Skin epidermis (tissue), 12 donors: ENCODE measurements at regions not wholly inside any gene's neighbourhood (a gene's known extent, or its start where the extent isn't known, plus 50 kb on each side); places are given as distances from the start of the nearest gene placed in this dataset.

Experiments used
- H3K27ac ChIP-seq, 21 experiments: fragments of 200-600 bp; sonication (generic) in 11 of 21; one replicate each; pipeline ENCODE4 v1.5.0; 2020; ENCODE audit warnings: mild to moderate bottlenecking in 3 of 21, inconsistent platforms in 2 of 21, moderate library complexity in 2 of 21
- H3K4me3 ChIP-seq, 7 experiments: fragments of 200-600 bp; sonication (generic) in 2 of 7; one replicate each; pipeline ENCODE4 v1.5.0; 2020; ENCODE audit warnings: inconsistent platforms in 2 of 7, mild to moderate bottlenecking in 2 of 7, moderate library complexity in 1 of 7

DNA sequence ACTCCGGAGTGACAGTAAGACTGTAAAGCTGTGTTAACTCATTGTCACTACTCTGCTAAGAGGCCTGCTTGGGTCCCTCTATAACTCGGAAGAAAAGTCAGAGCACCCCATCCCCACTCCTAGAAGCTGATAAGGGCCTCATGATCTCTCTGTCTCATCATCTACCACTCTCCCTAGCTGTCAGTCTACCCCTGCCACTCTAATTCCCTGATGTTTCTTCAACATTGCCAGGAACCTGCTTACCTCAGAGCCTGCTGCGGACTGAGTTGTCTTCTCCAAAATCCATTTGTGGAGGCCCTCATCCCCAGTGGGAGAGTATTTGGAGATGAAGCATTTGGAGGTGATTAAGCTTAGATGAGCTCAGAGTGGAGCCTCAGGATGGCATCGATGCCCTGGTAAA, 1092.2 kb downstream of the TBC1D22A start:
- Histone ChIP-seq H3K4me3 (no peak overlapping the region), H3K27ac (peak overlapping the region in 2 of 21 experiments; percentile 39 to 65)

DNA sequence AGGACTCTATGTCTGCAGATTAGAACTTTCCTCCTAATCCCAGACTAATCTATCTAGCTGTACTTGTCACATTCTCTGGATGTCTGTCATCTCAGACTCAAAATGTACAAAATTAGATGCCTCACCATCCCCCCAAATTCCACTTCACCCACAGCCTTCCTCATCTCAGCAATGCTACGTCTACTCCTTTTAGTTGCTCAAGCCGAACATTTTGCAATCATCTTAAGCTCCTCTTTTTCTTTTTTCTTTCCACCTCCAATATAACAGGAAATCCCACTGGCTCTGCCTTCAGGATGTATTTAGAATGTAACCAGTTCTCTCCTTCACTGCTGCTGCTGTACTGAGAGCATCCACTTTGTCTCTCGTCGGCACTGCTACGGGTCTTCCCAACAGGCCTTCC, 1091.8 kb downstream of the TBC1D22A start:
- H3K27ac ChIP-seq: peak overlapping the region in 2 of 21 experiments; percentile 39 to 65
- no peak overlapping the region for H3K4me3 ChIP-seq

DNA sequence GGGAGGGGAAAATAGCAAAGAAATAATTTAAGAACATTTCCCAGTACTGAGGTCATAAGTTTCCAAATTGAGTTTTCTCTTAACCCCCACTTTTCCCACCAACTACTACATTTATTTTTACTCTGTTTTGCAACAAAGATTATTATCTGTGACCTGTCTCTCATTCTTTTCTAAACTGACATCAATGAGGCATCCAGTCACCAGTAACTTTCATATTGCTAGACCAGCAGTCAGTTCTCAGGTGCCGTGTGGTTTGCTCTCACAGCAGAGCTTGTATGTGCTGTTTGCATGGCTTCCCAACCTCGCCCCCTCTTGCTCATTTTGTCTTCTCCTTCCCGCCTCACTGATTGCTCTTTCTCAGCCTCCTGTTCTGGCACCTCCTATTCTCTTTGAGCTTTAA, 1091.3 kb downstream of the TBC1D22A start:
- Histone ChIP-seq H3K4me3 (no peak overlapping the region), H3K27ac (no peak overlapping the region)

DNA sequence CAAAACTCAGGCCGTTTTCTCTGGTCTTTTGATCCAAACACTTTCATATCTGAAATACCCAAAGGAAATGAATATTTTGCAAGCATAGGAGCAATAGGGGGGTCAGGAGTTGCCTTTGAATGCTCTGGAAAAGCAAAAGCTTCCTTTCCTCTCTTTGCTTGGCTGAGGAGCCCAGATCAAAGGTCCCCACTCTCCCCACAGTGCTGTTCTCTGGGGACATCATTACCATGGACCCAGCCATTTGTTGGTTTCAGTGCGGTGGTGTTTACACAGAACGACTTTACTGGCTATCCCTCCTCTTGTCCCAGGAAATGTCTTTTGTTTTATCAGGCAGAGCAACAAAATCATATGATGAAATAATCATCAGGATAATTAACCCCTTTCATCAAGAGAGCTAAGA, 1089.1 kb downstream of the TBC1D22A start:
- no peak overlapping the region for H3K4me3 ChIP-seq
- H3K27ac ChIP-seq: peak overlapping the region in 1 of 21 experiments; percentile 18

DNA sequence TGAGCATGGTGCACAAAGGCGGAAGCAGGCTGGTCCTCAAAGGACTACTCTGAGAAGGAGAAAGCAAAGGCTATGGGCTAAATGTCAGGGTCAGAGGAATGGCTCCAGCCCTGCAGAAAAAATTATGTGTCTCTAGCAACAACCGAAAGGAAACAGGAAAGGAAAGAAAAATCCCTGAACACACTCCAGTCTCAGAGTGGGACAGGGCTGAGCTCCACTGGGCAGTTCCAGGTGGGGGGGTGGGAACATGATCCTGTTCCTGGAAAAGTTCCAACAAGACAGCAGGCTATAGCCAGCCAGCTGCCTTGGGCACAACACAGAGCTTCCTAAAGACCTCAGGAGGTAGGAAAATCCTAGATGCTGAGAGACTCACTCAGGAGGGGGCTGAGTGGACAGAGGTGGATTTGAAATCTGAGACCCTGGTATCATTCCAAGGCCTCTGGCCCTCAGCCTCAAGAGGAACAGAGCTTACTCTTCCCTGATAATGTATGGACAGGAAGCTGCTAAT, 1088.2 kb downstream of the TBC1D22A start:
- peak overlapping the region in 2 of 21 experiments; percentile 18 to 19 for H3K27ac ChIP-seq
- H3K4me3 ChIP-seq: no peak overlapping the region

DNA sequence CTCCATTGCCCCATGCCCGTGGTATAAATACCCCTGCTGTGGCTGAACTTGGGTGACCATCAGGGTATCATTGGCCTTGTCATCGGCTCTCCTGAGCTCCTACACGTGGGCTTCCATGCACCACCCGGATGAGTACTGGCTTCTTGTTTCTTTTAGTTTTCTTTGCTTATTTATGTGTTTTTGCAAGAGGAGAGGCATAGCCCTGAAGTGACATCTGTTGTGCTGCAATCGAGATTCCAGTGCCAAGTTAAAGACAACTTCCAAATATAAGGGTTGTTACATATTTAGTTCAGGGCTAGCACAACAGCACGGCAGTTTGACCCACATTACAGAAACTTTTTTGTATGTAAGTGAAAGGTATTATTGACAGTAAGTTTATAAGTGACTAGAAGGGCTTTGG, 1087.1 kb downstream of the TBC1D22A start:
- no peak overlapping the region for H3K4me3 ChIP-seq
- peak overlapping the region in 4 of 21 experiments; percentile 25 to 67 (median 37) for H3K27ac ChIP-seq

DNA sequence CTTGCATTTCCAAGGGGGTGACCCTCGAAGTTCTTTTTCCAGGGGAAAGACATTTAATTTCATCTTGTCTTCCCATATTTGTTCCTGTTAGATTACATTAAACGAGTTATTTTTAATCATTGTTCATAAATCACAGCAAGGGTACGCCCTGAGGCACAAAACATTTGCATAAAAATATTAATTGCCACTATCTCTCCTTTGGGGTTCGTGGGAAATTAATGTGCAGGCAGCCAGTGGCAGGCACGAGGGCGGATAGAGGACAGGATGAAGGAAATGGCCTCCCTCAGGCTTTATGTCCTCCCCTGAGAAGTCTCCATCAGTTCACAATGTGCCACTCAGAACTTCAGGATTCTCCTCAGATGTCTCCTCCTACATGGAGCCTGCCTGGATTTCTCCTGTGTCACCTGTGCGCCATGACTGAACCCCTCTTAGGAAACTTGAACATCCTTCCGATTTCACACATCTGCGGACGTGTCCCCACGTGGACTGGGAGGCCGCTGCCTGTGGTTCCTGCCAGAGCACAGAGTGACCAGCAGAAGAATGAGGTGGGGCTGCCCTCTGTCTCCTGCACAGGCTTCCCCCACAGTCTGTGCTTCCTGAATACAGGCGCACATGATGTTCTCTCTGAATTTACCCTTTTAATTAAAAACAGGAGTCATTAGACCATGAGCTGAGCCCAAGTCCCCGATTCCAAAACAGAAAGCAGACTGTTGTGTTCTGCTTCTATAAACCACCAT, 1085.9 kb downstream of the TBC1D22A start:
- no peak overlapping the region for H3K4me3 ChIP-seq
- H3K27ac ChIP-seq: peak overlapping the region in 6 of 21 experiments; percentile 6 to 67 (median 26)

DNA sequence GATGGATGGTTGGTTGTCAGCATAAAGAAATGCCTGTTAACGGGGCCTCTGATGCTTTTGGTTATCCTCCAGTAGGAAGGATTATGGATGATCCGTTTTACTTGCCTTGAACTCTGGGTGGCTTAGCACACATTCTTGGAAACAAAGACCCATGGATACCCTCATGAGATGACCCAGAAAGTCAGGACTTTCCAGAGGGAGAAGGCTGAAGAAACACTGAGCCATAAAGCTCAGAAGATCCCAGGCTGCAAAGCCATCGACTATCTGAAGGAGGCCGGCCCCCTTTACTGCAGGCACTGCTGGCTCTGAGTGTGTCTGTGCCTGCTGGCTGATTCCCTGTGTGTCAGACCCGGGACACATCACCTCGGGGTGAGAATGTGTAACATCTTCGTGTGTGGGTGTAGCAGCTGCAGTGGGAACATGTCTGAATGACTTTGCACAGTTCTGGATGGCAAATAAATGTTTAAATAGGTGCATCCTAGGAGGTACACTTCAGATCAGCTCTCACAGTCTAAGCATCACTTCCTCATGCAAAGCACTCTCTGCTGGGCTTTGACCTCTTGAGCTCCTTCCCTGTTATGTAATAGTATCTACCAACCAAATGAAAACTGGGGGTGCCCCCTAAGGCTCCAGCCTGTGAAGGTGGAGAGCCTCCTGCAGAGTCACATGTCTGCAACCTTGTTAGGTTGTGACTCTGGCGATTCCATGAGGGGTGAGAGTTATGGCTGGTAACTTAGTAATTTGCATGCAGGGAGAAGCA, 1084.9 kb downstream of the TBC1D22A start:
- H3K4me3 ChIP-seq: no peak overlapping the region
- H3K27ac ChIP-seq: no peak overlapping the region

DNA sequence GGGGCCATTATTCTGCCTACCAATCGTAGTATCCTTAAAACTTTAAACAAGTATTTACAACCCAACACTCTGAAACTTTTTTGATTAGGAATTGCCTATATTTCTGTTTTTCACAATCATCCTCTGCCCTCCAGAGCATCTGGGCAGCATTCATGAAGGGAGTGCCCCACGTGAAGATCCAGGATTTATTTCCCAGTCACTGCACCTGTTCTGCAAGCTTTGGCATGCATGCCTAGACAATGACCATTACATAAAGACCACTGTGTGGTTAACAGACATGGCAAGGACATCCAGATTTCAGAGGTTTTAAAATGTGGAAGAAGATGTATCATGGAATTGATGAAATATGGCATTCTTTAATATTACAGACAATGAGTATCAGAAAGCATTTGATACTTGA, 1083.8 kb downstream of the TBC1D22A start:
- Histone ChIP-seq H3K27ac (no peak overlapping the region), H3K4me3 (no peak overlapping the region)

DNA sequence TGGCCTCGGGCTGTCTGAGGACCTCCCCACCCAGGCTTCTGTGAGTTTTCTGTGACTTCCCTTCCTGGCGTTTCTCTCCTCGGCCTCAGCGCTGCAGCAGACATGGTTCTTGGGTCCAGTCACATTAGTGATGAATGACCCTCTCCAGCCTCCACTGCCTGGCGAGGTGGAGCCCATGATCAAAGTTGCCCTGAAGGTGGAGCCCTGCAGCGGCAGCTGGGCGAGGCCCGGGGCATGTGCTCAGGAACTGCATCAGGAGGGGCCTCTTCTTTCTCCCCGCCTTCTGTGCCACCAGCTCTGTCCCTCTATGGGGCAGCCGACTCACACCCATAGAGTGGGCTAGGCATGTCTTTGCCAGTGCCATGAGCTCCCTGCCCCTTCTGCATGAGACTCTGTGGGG, 1079.7 kb downstream of the TBC1D22A start:
- H3K4me3 ChIP-seq: no peak overlapping the region
- no peak overlapping the region for H3K27ac ChIP-seq

DNA sequence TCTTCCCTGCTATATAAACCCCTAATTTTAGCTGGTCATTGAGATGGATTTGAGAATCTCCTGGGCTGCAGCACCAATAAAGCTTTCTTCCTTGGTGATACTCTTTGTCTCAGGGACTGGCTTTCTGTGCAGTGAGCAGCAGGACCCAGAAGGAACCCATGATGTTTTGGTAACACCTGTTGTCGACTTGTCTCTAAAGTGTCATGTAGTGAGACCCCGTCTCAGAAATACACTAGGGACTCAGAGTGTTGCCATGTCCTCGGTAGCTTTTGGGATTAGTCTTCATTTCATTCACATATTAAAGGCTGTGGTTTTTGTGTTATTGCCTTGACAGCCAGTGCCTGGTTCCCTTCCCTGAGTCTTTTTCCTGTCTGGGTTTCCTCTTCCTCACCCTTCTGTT, 1078.7 kb downstream of the TBC1D22A start:
- no peak overlapping the region for H3K27ac ChIP-seq

DNA sequence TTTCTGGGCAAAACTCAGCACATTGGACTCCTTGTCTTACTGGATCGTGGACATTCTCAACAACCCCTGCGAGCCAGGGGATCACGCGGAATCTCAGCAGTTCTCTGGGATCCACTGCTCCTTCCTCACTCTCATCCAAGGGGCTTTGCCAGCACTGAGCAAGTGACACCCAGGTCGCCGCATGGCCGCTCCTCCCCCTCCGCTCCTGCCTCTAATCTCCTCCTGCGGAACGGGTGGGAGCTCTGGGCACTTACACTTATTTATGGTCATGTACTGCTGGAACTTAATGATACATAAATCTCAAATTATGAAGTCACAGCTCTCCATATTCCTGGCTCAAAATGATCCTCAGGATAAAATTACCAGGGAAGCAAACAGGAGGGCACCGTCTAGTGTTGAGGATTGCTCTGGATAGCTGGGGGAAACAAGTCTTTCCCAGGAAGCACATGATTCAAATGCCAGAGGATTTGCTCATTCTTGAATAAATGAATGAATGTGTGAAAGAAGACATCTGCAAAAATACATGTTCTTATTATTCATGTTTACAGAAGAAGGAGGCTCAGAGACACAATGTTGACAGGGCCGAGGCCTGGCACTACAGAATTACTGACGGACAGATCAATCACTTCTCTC, 1077.3 kb downstream of the TBC1D22A start:
- Histone ChIP-seq H3K4me3 (no peak overlapping the region), H3K27ac (peak overlapping the region in 3 of 21 experiments; percentile 16 to 36 (median 20))

More for the DNA sequence above, 1078.7 kb downstream of the TBC1D22A start:
- no peak overlapping the region for H3K4me3 ChIP-seq

DNA sequence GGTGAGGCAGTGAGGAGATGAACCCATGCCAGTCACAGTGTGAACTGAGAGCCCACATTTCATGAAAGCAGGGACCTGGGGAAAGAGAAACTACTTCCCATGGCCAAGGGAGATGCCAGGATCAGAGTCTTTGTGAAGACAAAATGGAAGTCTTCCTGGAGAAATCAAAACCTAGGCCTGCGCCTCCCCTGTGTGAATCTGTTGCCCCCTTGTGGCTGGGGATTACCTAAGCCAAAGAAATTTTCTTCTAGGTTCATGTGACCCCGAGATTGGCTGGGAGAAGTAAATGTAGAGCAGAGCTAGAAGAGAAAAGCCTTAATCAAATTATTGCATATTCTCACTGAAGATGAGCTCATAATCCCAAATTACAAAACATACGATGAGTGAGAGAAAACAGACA, 1075.3 kb downstream of the TBC1D22A start:
- Histone ChIP-seq H3K27ac (no peak overlapping the region), H3K4me3 (no peak overlapping the region)

DNA sequence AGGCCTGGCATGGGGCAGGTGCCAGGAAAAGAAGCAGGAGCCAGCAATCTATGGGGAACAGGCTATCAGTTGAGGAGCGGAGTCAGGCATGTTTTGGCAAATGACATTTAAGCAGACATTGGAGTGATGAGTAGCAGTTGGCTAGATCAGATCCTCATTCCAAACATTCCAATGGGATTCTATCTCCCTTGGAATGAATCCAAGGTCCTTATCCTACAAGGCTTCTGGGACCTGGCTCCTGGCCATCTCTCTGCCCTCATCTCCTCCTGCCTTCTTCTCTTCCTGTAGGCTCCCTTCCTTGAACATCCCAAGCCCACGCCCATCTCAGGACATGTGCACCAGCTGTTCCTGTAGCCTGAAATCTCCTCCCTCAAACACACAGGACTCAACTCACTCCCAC, 1074.5 kb downstream of the TBC1D22A start:
- H3K4me3 ChIP-seq: no peak overlapping the region
- H3K27ac ChIP-seq: peak overlapping the region in 1 of 21 experiments; percentile 63

DNA sequence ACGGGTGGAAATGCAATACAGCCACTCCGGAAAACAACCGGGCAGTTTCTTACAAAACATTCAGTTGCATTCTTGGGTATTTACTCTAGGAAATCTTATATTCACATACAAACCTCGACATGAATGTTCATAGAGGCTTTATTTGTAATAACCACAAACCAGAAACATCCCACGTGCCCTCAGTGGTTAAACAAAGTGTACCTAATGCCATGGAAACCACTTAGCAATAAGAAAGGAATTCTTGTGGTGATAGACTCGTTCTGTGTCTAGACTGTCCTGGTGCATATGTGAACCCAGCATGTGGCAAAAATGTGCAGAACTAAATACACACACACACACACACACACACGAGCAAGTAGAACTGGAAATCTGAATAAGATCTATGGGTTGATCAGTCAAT, 1073.3 kb downstream of the TBC1D22A start:
- no peak overlapping the region for H3K4me3 ChIP-seq
- H3K27ac ChIP-seq: peak overlapping the region in 1 of 21 experiments; percentile 36

DNA sequence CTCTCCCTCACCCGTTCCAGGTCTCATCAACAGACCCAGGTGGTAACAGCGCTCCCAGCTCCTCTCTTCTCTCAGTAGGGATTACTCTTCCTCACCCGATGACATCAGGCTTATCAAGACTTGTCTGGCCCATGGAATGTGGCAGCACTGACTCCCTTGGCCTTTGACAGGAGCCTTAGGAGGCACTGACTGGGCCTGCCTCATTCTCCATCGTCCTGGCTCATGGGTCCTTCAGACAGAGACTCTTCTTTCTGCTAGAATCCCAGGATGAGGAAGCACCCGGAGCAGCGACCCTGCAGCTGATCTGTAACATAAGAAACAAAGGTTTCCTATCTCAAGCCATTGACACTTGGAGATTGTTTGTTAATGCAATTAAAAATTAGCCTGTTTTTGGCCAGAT, 1063.6 kb downstream of the TBC1D22A start:
- Histone ChIP-seq H3K27ac (no peak overlapping the region), H3K4me3 (no peak overlapping the region)

DNA sequence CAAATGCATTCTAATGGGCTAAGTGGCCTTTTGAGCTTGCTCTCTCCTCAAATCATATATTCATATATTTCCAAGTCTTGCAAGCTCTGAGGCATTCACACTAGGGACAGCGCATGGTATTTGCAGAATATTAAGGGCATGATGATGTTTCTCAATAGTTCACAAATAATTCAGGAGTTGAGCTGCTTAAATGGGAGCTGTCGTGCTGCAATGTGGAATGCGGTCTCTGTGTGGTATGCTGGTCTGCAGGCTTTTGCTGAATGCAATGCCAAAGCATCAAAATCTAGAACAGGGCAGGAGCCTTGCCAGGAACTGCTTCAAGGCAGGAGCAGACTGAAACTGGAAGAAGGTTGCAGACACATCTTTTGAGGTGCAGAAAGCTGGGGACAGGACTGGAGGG, 1060.0 kb downstream of the TBC1D22A start:
- H3K4me3 ChIP-seq: no peak overlapping the region
- H3K27ac ChIP-seq: no peak overlapping the region

DNA sequence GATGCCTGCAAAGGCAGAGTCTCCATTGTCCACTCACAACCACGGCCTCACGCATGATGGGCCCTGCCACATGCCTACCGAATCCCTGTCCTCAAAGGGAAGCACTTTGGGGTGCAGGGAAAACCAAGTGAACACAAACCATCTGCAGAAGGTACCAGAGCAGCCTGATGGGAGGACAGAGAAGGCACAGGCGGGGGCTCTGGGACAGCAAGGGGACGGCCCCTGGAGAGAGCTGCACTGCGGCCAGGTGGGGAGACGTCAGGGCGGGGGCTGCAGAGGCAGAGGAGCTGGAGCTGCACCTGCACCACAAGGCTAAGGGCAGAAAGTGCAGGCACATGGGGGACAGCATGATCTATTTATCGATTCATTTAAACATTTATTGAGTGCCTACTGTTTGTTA, 1056.0 kb downstream of the TBC1D22A start:
- H3K4me3 ChIP-seq: no peak overlapping the region
- no peak overlapping the region for H3K27ac ChIP-seq

DNA sequence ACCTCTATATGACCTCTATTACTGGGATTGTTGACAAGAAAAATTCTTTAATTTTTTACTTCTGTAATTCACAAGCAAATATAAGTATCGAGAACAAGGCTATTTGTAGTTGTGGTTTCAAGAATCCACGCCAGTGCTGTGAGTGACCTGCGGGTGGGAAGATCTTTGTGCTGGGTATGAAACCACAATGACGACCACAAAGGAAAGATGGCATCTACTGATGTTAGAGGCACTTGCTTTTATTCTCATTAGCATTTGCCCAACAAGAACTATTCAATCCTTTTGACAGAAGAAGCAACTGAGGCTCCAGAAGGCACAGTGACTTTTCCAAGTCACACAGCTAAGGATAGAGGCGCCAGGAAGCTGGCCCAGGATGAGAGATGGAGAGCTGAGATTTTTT, 1054.9 kb downstream of the TBC1D22A start:
- H3K4me3 ChIP-seq: no peak overlapping the region
- no peak overlapping the region for H3K27ac ChIP-seq

DNA sequence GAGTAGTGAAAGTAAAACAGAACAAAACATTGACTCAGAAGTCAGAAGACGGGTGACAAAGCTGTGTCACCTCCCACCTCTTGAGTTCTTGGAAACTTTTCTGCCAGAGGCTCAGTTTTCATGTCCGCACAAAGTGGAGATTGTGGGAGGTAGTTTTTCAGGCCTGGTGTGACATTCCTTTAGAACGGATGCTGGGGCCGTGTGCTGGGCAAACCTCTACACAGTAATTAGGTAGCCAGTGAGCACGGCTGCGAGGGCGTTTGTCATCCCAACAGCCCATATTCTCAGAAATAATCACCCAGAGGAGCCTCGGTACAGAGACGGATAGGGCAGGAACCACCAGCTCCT, 1054.4 kb downstream of the TBC1D22A start:
- H3K27ac ChIP-seq: no peak overlapping the region

More for the DNA sequence above, 1054.4 kb downstream of the TBC1D22A start:
- no peak overlapping the region for H3K4me3 ChIP-seq
